ENCODE measurements at regions not wholly inside any gene's neighbourhood (a gene's known extent, or its start where the extent isn't known, plus 50 kb on each side); places are given as distances from the start of the nearest gene placed in this dataset.

GRCh38 chr7:12985228-12985627 lies 297.8 kb downstream of the ARL4A start:
- no peaks in the 10 kb centered on the region for H3K36me3 ChIP-seq
- no peaks in the 10 kb centered on the region for H3K9me3 ChIP-seq
- no peak for DNase-seq
- TF ChIP-seq, protein P1, sequence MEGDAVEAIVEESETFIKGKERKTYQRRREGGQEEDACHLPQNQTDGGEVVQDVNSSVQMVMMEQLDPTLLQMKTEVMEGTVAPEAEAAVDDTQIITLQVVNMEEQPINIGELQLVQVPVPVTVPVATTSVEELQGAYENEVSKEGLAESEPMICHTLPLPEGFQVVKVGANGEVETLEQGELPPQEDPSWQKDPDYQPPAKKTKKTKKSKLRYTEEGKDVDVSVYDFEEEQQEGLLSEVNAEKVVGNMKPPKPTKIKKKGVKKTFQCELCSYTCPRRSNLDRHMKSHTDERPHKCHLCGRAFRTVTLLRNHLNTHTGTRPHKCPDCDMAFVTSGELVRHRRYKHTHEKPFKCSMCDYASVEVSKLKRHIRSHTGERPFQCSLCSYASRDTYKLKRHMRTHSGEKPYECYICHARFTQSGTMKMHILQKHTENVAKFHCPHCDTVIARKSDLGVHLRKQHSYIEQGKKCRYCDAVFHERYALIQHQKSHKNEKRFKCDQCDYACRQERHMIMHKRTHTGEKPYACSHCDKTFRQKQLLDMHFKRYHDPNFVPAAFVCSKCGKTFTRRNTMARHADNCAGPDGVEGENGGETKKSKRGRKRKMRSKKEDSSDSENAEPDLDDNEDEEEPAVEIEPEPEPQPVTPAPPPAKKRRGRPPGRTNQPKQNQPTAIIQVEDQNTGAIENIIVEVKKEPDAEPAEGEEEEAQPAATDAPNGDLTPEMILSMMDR (IDR thresholded peaks at IDR 0.05; ENCODE audit: low read depth, low read length), result no peak
- H3K4me1 ChIP-seq, result no peaks in the 10 kb centered on the region
- H3K27me3 ChIP-seq, result no peaks in the 10 kb centered on the region; the same call in 1 of the 2 replicates
- H3K4me3 ChIP-seq (ENCODE audit: low read depth, low read length), result no peak overlapping the region

GRCh38 chr7:12985752-12986151 lies 298.3 kb downstream of the ARL4A start:
- Histone ChIP-seq H3K36me3 (no peaks in the 10 kb centered on the region), H3K4me1 (no peaks in the 10 kb centered on the region), H3K27me3 (no peaks in the 10 kb centered on the region; the same call in 1 of the 2 replicates), H3K9me3 (no peaks in the 10 kb centered on the region), H3K4me3 (ENCODE audit: low read depth, low read length) (no peak overlapping the region)
- TF ChIP-seq, protein P1 (IDR thresholded peaks at IDR 0.05; ENCODE audit: low read depth, low read length), result no peak
- DNase-seq, result no peak

GRCh38 chr7:12987238-12987637 lies 299.8 kb downstream of the ARL4A start:
- no peak for DNase-seq
- Histone ChIP-seq H3K4me1 (no peaks in the 10 kb centered on the region), H3K9me3 (no peaks in the 10 kb centered on the region), H3K4me3 (ENCODE audit: low read depth, low read length) (no peak overlapping the region), H3K27me3 (no peaks in the 10 kb centered on the region), H3K36me3 (no peaks in the 10 kb centered on the region)
- TF ChIP-seq, protein P1 (IDR thresholded peaks at IDR 0.05; ENCODE audit: low read depth, low read length), result no peak

DNA sequence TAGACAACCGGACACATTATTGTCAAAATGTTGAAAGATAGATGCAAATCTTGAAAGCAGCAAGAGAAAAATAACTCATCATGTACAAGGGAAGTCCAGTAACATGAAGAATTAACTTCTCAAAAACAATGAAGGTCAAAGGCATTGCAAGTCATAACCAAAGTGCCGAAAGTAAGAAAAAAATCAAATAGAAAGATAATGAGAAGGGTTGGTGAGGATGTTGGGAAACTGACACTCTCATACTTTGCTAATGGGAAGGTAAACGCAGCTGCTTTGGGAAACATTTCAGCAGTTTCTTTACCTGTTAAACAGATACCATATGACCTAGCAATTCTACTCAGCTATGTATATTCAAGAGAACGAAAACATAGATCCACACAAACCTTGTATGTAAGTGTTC lies 303.0 kb downstream of the ARL4A start:
- Histone ChIP-seq H3K4me1 (no peaks in the 10 kb centered on the region), H3K4me3 (ENCODE audit: low read depth, low read length) (no peak overlapping the region), H3K27me3 (no peaks in the 10 kb centered on the region), H3K36me3 (no peaks in the 10 kb centered on the region), H3K9me3 (no peaks in the 10 kb centered on the region)
- TF ChIP-seq, protein P1 (IDR thresholded peaks at IDR 0.05; ENCODE audit: low read depth, low read length), result no peak
- DNase-seq, result no peak

GRCh38 chr7:12993025-12993424 lies 305.6 kb downstream of the ARL4A start:
- Histone ChIP-seq H3K9me3 (no peaks in the 10 kb centered on the region), H3K27me3 (no peaks in the 10 kb centered on the region), H3K36me3 (no peaks in the 10 kb centered on the region), H3K4me1 (no peaks in the 10 kb centered on the region), H3K4me3 (ENCODE audit: low read depth, low read length) (no peak overlapping the region)
- TF ChIP-seq, protein P1 (IDR thresholded peaks at IDR 0.05; ENCODE audit: low read depth, low read length), result no peak
- DNase-seq, result no peak

- no peak for DNase-seq
- Histone ChIP-seq H3K4me1 (no peaks in the 10 kb centered on the region), H3K9me3 (no peaks in the 10 kb centered on the region), H3K4me3 (ENCODE audit: low read depth, low read length) (no peak overlapping the region), H3K27me3 (no peaks in the 10 kb centered on the region), H3K36me3 (no peaks in the 10 kb centered on the region)
- TF ChIP-seq, protein P1 (IDR thresholded peaks at IDR 0.05; ENCODE audit: low read depth, low read length), result no peak
Measured at GRCh38 chr7:12995912-12996469, 308.6 kb downstream of the ARL4A start.
